Breast epithelium (tissue), 4 donors: ENCODE measurements at regions not wholly inside any gene's neighbourhood (a gene's known extent, or its start where the extent isn't known, plus 50 kb on each side); places are given as distances from the start of the nearest gene placed in this dataset.

Experiments used
- DNase-seq, 2 donors: peaks; one replicate each; pipeline ENCODE4 v3.0.0-alpha.2; 2019; ENCODE audit warnings: low spot score in 2 of 2
- H3K27ac ChIP-seq, 2 donors: fragments of 200-600 bp; sonication (generic) in 1 of 2; one replicate each; pipeline ENCODE4 v1.5.1; 2016 to 2019; ENCODE audit warnings: mild to moderate bottlenecking in 1 of 2
- H3K27me3 ChIP-seq, 2 donors: fragments of 200-600 bp; sonication (generic) in 1 of 2; one replicate each; pipeline versions ENCODE4 v1.5.1 to v1.6.0; 2017 to 2019; ENCODE audit warnings: control low read depth in 1 of 2, mild to moderate bottlenecking in 1 of 2
- H3K36me3 ChIP-seq: fragments of 200-600 bp; one replicate; pipeline ENCODE4 v1.5.1; 2019
- H3K4me1 ChIP-seq, 2 donors: fragments of 200-600 bp; sonication (generic); one replicate each; pipeline ENCODE4 v1.5.1; 2016 to 2019; ENCODE audit warnings: control low read depth in 1 of 2
- H3K4me3 ChIP-seq, 3 donors: fragments of 200-600 bp; sonication (generic); 1 replicate in 2 of 3; 2 replicates in 1 of 3; pipeline ENCODE4 v1.5.1; 2016 to 2019; ENCODE audit warnings: mild to moderate bottlenecking in 3 of 3, moderate library complexity in 2 of 3
- H3K9me3 ChIP-seq, 2 donors: fragments of 200-600 bp; sonication (generic) in 1 of 2; one replicate each; pipeline ENCODE4 v1.5.1; 2016 to 2019; ENCODE audit warnings: control low read depth in 1 of 2
- POLR2A ChIP-seq: fragments of 450-650 bp; IDR thresholded peaks from one replicate; pipeline ENCODE4 v1.6.1; 2016; ENCODE audit warnings: antibody characterized with exemption, mild to moderate bottlenecking, moderate library complexity
- POLR2AphosphoS5 ChIP-seq, 3 donors: sonication (generic); formaldehyde crosslinking; IDR thresholded peaks; one replicate each; pipeline ENCODE4 v1.6.1; 2017; ENCODE audit warnings: antibody characterized with exemption in 3 of 3
- intact Hi-C: fragments of 100-400 bp; cut with DNase I; formaldehyde crosslinking; loops from one replicate; pipeline ENCODE4 v1.15.1; 2023; ENCODE audit warnings: low total_unique reads
- TF ChIP-seq, protein P1 (sequence below), 3 donors: fragments of 450-650 bp; IDR thresholded peaks; one replicate each; pipeline ENCODE4 v1.5.1; 2016 to 2017; ENCODE audit warnings: antibody characterized with exemption in 3 of 3, mild to moderate bottlenecking in 3 of 3, moderate library complexity in 3 of 3

DNA sequence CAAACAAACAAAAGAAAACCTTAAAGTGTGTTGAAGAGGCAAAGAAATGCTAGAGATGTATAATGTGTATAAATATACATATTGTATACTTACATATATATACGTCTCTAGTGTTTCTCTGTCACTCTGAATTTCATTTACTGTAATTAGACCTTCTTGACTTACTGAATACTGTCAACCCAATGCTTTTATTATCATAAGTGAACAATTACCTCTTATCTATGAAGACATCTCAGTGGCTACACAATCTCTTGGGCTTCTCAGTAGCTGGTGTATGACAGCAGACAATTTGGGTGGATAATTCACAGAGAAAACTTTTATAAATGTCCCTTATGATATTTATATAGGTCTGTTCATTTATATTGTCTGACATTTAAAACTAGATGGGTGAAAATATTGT is 664.1 kb upstream of the ANO3 start:
- Histone ChIP-seq H3K4me1 (no peaks in the 10 kb centered on the region), H3K27me3 (no peaks in the 10 kb centered on the region), H3K4me3 (no peak overlapping the region), H3K36me3 (no peaks in the 10 kb centered on the region), H3K27ac (no peak overlapping the region), H3K9me3 (no peaks in the 10 kb centered on the region)
- no peak for DNase-seq
- intact Hi-C loops = no loop called here
- TF ChIP-seq POLR2AphosphoS5 (IDR thresholded peaks at IDR 0.05) = no peak
- no peak for TF ChIP-seq POLR2A
- TF ChIP-seq, protein P1, sequence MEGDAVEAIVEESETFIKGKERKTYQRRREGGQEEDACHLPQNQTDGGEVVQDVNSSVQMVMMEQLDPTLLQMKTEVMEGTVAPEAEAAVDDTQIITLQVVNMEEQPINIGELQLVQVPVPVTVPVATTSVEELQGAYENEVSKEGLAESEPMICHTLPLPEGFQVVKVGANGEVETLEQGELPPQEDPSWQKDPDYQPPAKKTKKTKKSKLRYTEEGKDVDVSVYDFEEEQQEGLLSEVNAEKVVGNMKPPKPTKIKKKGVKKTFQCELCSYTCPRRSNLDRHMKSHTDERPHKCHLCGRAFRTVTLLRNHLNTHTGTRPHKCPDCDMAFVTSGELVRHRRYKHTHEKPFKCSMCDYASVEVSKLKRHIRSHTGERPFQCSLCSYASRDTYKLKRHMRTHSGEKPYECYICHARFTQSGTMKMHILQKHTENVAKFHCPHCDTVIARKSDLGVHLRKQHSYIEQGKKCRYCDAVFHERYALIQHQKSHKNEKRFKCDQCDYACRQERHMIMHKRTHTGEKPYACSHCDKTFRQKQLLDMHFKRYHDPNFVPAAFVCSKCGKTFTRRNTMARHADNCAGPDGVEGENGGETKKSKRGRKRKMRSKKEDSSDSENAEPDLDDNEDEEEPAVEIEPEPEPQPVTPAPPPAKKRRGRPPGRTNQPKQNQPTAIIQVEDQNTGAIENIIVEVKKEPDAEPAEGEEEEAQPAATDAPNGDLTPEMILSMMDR (IDR thresholded peaks at IDR 0.05) = no peak

GRCh38 chr11:25691959-25692358 is 640.0 kb upstream of the ANO3 start:
- Histone ChIP-seq H3K36me3 (no peaks in the 10 kb centered on the region), H3K4me3 (no peak overlapping the region), H3K4me1 (no peaks in the 10 kb centered on the region), H3K9me3 (peaks cover 0 to 4% of the 10 kb centered on the region in 2 donors), H3K27me3 (no peaks in the 10 kb centered on the region), H3K27ac (no peak overlapping the region)
- intact Hi-C loops = no loop called here
- TF ChIP-seq POLR2AphosphoS5 (IDR thresholded peaks at IDR 0.05) (no peak), POLR2A (no peak)
- TF ChIP-seq, protein P1 (IDR thresholded peaks at IDR 0.05) = no peak
- no peak for DNase-seq

- DNase-seq = no peak
- H3K36me3 ChIP-seq = no peaks in the 10 kb centered on the region
- no peak overlapping the region for H3K4me3 ChIP-seq
- no peaks in the 10 kb centered on the region for H3K27me3 ChIP-seq
- TF ChIP-seq POLR2AphosphoS5 (IDR thresholded peaks at IDR 0.05) (no peak), POLR2A (no peak)
- TF ChIP-seq, protein P1 (IDR thresholded peaks at IDR 0.05) = no peak
- intact Hi-C loops = no loop called here
- H3K27ac ChIP-seq = no peak overlapping the region
- H3K9me3 ChIP-seq = no peaks in the 10 kb centered on the region
- H3K4me1 ChIP-seq = no peaks in the 10 kb centered on the region
Observed at GRCh38 chr11:25702417-25702816, 629.5 kb upstream of the ANO3 start.

DNA sequence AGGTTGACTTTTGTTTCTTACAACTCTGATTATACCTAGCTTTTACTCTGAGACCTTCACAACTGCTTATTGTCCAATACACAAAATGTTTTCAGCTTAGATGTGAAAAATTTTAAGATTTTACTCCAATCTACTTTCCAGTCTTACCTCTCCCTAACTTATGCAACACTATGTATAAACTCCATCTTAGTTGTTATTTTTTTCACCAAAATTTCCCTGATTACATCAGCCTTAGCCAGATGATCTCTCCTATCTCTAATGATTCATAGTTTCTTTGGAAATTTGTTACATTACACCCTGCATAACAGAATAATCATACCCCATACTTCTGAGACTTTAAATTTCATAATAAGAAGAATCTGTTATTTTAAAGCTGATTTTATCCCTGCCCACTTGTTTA is 621.0 kb upstream of the ANO3 start:
- Histone ChIP-seq H3K27ac (no peak overlapping the region), H3K9me3 (no peaks in the 10 kb centered on the region), H3K36me3 (no peaks in the 10 kb centered on the region), H3K27me3 (no peaks in the 10 kb centered on the region), H3K4me3 (no peak overlapping the region), H3K4me1 (no peaks in the 10 kb centered on the region)
- intact Hi-C loops = no loop called here
- DNase-seq = no peak
- TF ChIP-seq, protein P1 (IDR thresholded peaks at IDR 0.05) = no peak
- TF ChIP-seq POLR2AphosphoS5 (IDR thresholded peaks at IDR 0.05) = no peak
- TF ChIP-seq POLR2A = no peak

DNA sequence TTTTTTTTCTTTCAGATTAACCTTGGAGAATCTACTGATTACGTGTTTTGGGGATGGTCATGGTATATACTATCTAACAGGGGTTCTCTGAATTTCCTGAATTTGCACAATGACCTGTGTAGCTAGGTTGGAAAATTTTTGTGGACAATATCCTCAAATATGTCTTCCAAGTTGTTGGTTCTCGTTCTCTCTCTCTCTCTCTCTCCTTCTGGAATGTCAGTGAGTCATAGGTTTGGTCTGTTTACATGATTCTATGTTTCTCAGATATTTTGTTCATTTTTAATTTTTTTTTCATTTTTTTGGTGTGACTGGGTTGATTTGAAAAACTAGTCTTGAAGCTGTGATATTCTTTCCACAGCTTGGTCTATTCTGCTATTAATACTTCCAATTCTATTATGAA is 604.0 kb upstream of the ANO3 start:
- no peak overlapping the region for H3K27ac ChIP-seq
- no peaks in the 10 kb centered on the region for H3K4me1 ChIP-seq
- TF ChIP-seq POLR2A = no peak
- no peak for TF ChIP-seq POLR2AphosphoS5 (IDR thresholded peaks at IDR 0.05)
- TF ChIP-seq, protein P1 (IDR thresholded peaks at IDR 0.05) = no peak

More for the DNA sequence above, 604.0 kb upstream of the ANO3 start:
- no peak overlapping the region for H3K4me3 ChIP-seq
- intact Hi-C loops = no loop called here
- no peaks in the 10 kb centered on the region for H3K36me3 ChIP-seq
- no peaks in the 10 kb centered on the region for H3K27me3 ChIP-seq
- no peak for DNase-seq
- H3K9me3 ChIP-seq = no peaks in the 10 kb centered on the region
